ENCODE measurements at regions not wholly inside any gene's neighbourhood (a gene's known extent, or its start where the extent isn't known, plus 50 kb on each side); places are given as distances from the start of the nearest gene placed in this dataset.

DNA sequence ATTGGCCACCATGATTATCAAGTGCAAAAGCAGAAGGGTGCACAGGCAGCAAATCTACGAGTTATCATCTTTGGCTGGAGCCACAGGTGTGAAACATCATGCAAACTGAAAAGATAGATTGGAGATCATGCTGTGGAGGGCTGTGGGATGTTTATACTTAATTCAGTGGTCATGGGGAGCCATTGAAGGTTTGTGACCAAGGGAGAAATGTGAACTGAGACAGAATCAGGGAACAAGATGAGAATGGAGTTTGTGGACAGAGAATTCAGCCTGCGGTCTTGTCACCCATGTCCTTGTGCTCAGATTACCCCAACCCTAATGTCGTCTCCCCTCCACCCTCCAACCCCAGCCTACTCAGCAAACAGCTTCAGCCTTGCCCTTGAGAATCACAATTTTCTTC lies 62.9 kb upstream of the ACAN start:
- WGBS, 2 donors: 90 to 95% methylated on average over 3 of the region's 3 CpGs
- Histone ChIP-seq H3K4me3 (ENCODE audit: low read length in 2 of 2) (no peak overlapping the region), H3K27me3 (ENCODE audit: control insufficient read depth in 1 of 2, insufficient read depth in 2 of 2, low read length in 1 of 2) (no peaks in the 10 kb centered on the region), H3K36me3 (ENCODE audit: control insufficient read depth in 1 of 2, insufficient read depth in 2 of 2, low read length in 1 of 2) (no peaks in the 10 kb centered on the region), H3K9me3 (ENCODE audit: control insufficient read depth, low read length) (no peaks in the 10 kb centered on the region), H3K4me1 (ENCODE audit: control insufficient read depth in 1 of 2, insufficient read depth in 2 of 2, low read length in 2 of 2) (peaks cover 0 to 6% of the 10 kb centered on the region in 2 donors), H3K27ac (ENCODE audit: low read depth in 1 of 2, low read length in 2 of 2) (no peak overlapping the region)
- ATAC-seq (ENCODE audit: low FRiP score) (no peak), DNase-seq (no peak)
- intact Hi-C loops (cut with DNase I): no loop called here

- ATAC-seq (ENCODE audit: low FRiP score) (no peak), DNase-seq (no peak)
- H3K36me3 ChIP-seq (ENCODE audit: control insufficient read depth in 1 of 2, insufficient read depth in 2 of 2, low read length in 1 of 2): no peaks in the 10 kb centered on the region
- H3K27ac ChIP-seq (ENCODE audit: low read depth in 1 of 2, low read length in 2 of 2): no peak overlapping the region
- intact Hi-C loops (cut with DNase I): no loop called here
- H3K9me3 ChIP-seq (ENCODE audit: control insufficient read depth, low read length): no peaks in the 10 kb centered on the region
- H3K4me1 ChIP-seq (ENCODE audit: control insufficient read depth in 1 of 2, insufficient read depth in 2 of 2, low read length in 2 of 2): peaks cover 0 to 6% of the 10 kb centered on the region in 2 donors
- no peaks in the 10 kb centered on the region for H3K27me3 ChIP-seq (ENCODE audit: control insufficient read depth in 1 of 2, insufficient read depth in 2 of 2, low read length in 1 of 2)
- H3K4me3 ChIP-seq (ENCODE audit: low read length in 2 of 2): no peak overlapping the region
- WGBS, 2 donors: 90 to 96% methylated on average over 5 of the region's 5 CpGs
These were observed 62.2 kb upstream of the ACAN start for GRCh38 chr15:88741046-88741445.

DNA sequence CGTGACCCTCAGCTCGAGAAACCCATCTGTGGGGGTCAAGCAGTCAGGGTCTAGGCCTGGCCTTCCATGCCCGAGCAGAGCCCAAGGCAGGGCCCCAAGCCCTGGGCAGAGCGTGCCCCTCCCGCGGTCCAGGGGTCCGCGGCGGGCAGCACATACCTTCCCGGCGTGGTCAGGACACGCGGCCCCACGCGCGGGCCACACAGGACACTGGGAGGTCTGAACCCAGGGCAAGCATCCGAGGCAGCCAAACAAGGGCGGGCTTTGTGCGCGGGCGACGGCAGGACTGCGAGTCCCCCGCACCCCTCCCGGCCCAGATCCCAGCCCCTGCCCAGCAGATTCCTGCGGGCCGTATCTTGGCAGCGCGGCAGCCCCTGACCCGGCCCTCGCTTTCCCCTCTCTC lies 61.6 kb upstream of the ACAN start:
- peaks cover 0 to 6% of the 10 kb centered on the region in 2 donors for H3K4me1 ChIP-seq (ENCODE audit: control insufficient read depth in 1 of 2, insufficient read depth in 2 of 2, low read length in 2 of 2)
- intact Hi-C loops (cut with DNase I): no loop called here
- ATAC-seq (ENCODE audit: low FRiP score) (no peak), DNase-seq (no peak)
- no peaks in the 10 kb centered on the region for H3K9me3 ChIP-seq (ENCODE audit: control insufficient read depth, low read length)
- H3K36me3 ChIP-seq (ENCODE audit: control insufficient read depth in 1 of 2, insufficient read depth in 2 of 2, low read length in 1 of 2): no peaks in the 10 kb centered on the region
- no peak overlapping the region for H3K27ac ChIP-seq (ENCODE audit: low read depth in 1 of 2, low read length in 2 of 2)
- H3K4me3 ChIP-seq (ENCODE audit: low read length in 2 of 2): no peak overlapping the region
- no peaks in the 10 kb centered on the region for H3K27me3 ChIP-seq (ENCODE audit: control insufficient read depth in 1 of 2, insufficient read depth in 2 of 2, low read length in 1 of 2)
- WGBS, 2 donors: 71 to 85% methylated on average over 31 of the region's 31 CpGs

DNA sequence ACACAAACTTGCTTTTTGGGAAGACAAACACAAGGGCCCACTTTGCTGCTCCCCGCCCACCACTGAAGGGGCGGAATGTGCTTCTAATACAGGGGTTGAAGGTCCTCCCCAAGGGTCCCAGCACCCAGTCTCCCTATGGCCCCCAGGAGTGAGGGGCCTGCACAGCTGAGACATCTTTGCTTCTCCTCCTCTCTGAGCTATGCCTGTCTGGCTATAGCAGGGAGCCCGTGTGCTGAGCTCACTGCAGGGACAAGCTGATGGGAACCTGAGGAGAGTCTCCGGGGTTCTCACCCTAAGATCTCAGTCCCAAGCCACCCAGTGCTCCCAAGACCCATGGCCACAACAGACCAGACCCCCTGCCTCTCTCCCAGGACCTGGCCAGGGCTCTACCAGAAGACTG lies 61.1 kb upstream of the ACAN start:
- ATAC-seq (ENCODE audit: low FRiP score) (no peak), DNase-seq (no peak)
- Histone ChIP-seq H3K4me3 (ENCODE audit: low read length in 2 of 2) (no peak overlapping the region), H3K4me1 (ENCODE audit: control insufficient read depth in 1 of 2, insufficient read depth in 2 of 2, low read length in 2 of 2) (peaks cover 3 to 6% of the 10 kb centered on the region in 2 donors), H3K27me3 (ENCODE audit: control insufficient read depth in 1 of 2, insufficient read depth in 2 of 2, low read length in 1 of 2) (no peaks in the 10 kb centered on the region), H3K27ac (ENCODE audit: low read depth in 1 of 2, low read length in 2 of 2) (no peak overlapping the region), H3K36me3 (ENCODE audit: control insufficient read depth in 1 of 2, insufficient read depth in 2 of 2, low read length in 1 of 2) (no peaks in the 10 kb centered on the region), H3K9me3 (ENCODE audit: control insufficient read depth, low read length) (no peaks in the 10 kb centered on the region)
- 84 to 91% methylated on average over 4 of the region's 4 CpGs for WGBS, 2 donors
- intact Hi-C loops (cut with DNase I): no loop called here

- Histone ChIP-seq H3K9me3 (ENCODE audit: control insufficient read depth, low read length) (no peaks in the 10 kb centered on the region), H3K27ac (ENCODE audit: low read depth in 1 of 2, low read length in 2 of 2) (peak overlapping the region; percentile 2 to 20), H3K36me3 (ENCODE audit: control insufficient read depth in 1 of 2, insufficient read depth in 2 of 2, low read length in 1 of 2) (no peaks in the 10 kb centered on the region), H3K4me1 (ENCODE audit: control insufficient read depth in 1 of 2, insufficient read depth in 2 of 2, low read length in 2 of 2) (peaks cover 3 to 6% of the 10 kb centered on the region in 2 donors), H3K27me3 (ENCODE audit: control insufficient read depth in 1 of 2, insufficient read depth in 2 of 2, low read length in 1 of 2) (no peaks in the 10 kb centered on the region), H3K4me3 (ENCODE audit: low read length in 2 of 2) (no peak overlapping the region)
- WGBS, 2 donors: 34% methylated on average over 7 of the region's 7 CpGs
- ATAC-seq (ENCODE audit: low FRiP score) (no peak), DNase-seq (no peak)
- intact Hi-C loops (cut with DNase I): loop anchor here (5.0 kb wide), 2 partner anchors 58 to 87 kb away; partner anchors contain the start of gene ACAN (in 2 of the 2)
These were observed 58.7 kb upstream of the ACAN start for GRCh38 chr15:88744548-88745020.

GRCh38 chr15:88745065-88745464 lies 58.2 kb upstream of the ACAN start:
- no peak overlapping the region for H3K4me3 ChIP-seq (ENCODE audit: low read length in 2 of 2)

GRCh38 chr15:88745696-88746095 lies 57.5 kb upstream of the ACAN start:
- H3K36me3 ChIP-seq (ENCODE audit: control insufficient read depth in 1 of 2, insufficient read depth in 2 of 2, low read length in 1 of 2): no peaks in the 10 kb centered on the region
- peaks cover 3 to 6% of the 10 kb centered on the region in 2 donors for H3K4me1 ChIP-seq (ENCODE audit: control insufficient read depth in 1 of 2, insufficient read depth in 2 of 2, low read length in 2 of 2)
- no peaks in the 10 kb centered on the region for H3K9me3 ChIP-seq (ENCODE audit: control insufficient read depth, low read length)
- no peak overlapping the region for H3K27ac ChIP-seq (ENCODE audit: low read depth in 1 of 2, low read length in 2 of 2)
- ATAC-seq (ENCODE audit: low FRiP score) (no peak), DNase-seq (no peak)
- no peak overlapping the region for H3K4me3 ChIP-seq (ENCODE audit: low read length in 2 of 2)
- WGBS, 2 donors: 4 to 8% methylated on average over 2 of the region's 2 CpGs
- no peaks in the 10 kb centered on the region for H3K27me3 ChIP-seq (ENCODE audit: control insufficient read depth in 1 of 2, insufficient read depth in 2 of 2, low read length in 1 of 2)
- intact Hi-C loops (cut with DNase I): loop anchor here (5.0 kb wide), 2 partner anchors 57 to 88 kb away; partner anchors contain the start of gene ACAN (in 2 of the 2)

More at GRCh38 chr15:88745065-88745464, 58.2 kb upstream of the ACAN start:
- intact Hi-C loops (cut with DNase I): loop anchor here (5.0 kb wide), 2 partner anchors 57 to 88 kb away; partner anchors contain the start of gene ACAN (in 2 of the 2)
- peaks cover 3 to 6% of the 10 kb centered on the region in 2 donors for H3K4me1 ChIP-seq (ENCODE audit: control insufficient read depth in 1 of 2, insufficient read depth in 2 of 2, low read length in 2 of 2)
- DNase-seq (no peak), ATAC-seq (ENCODE audit: low FRiP score) (no peak)
- WGBS, 2 donors: 3 to 7% methylated on average over 2 of the region's 2 CpGs
- H3K27ac ChIP-seq (ENCODE audit: low read depth in 1 of 2, low read length in 2 of 2): peak overlapping the region in 1 of 2 donors; percentile 20
- H3K36me3 ChIP-seq (ENCODE audit: control insufficient read depth in 1 of 2, insufficient read depth in 2 of 2, low read length in 1 of 2): no peaks in the 10 kb centered on the region
- no peaks in the 10 kb centered on the region for H3K27me3 ChIP-seq (ENCODE audit: control insufficient read depth in 1 of 2, insufficient read depth in 2 of 2, low read length in 1 of 2)
- H3K9me3 ChIP-seq (ENCODE audit: control insufficient read depth, low read length): no peaks in the 10 kb centered on the region

- Histone ChIP-seq H3K4me1 (ENCODE audit: control insufficient read depth in 1 of 2, insufficient read depth in 2 of 2, low read length in 2 of 2) (peaks cover 3 to 6% of the 10 kb centered on the region in 2 donors), H3K4me3 (ENCODE audit: low read length in 2 of 2) (no peak overlapping the region), H3K27me3 (ENCODE audit: control insufficient read depth in 1 of 2, insufficient read depth in 2 of 2, low read length in 1 of 2) (no peaks in the 10 kb centered on the region), H3K27ac (ENCODE audit: low read depth in 1 of 2, low read length in 2 of 2) (peak overlapping the region in 1 of 2 donors; percentile 23), H3K36me3 (ENCODE audit: control insufficient read depth in 1 of 2, insufficient read depth in 2 of 2, low read length in 1 of 2) (no peaks in the 10 kb centered on the region), H3K9me3 (ENCODE audit: control insufficient read depth, low read length) (no peaks in the 10 kb centered on the region)
- WGBS, 2 donors: 90 to 92% methylated on average over 5 of the region's 5 CpGs
- intact Hi-C loops (cut with DNase I): loop anchor here (5.0 kb wide), 2 partner anchors 56 to 89 kb away; partner anchors contain the start of gene ACAN (in 2 of the 2)
- ATAC-seq (ENCODE audit: low FRiP score) (no peak), DNase-seq (no peak)
These were observed 56.8 kb upstream of the ACAN start for GRCh38 chr15:88746451-88746850.

- DNase-seq: no peak
- intact Hi-C loops (cut with DNase I): loop anchor here (5.0 kb wide), 2 partner anchors 55 to 90 kb away; partner anchors contain the start of gene ACAN (in 2 of the 2)
- peaks cover 3 to 6% of the 10 kb centered on the region in 2 donors for H3K4me1 ChIP-seq (ENCODE audit: control insufficient read depth in 1 of 2, insufficient read depth in 2 of 2, low read length in 2 of 2)
- H3K27me3 ChIP-seq (ENCODE audit: control insufficient read depth in 1 of 2, insufficient read depth in 2 of 2, low read length in 1 of 2): no peaks in the 10 kb centered on the region
- WGBS, 2 donors: 59 to 61% methylated on average over 1 of the region's 1 CpG
- H3K4me3 ChIP-seq (ENCODE audit: low read length in 2 of 2): no peak overlapping the region
- no peaks in the 10 kb centered on the region for H3K36me3 ChIP-seq (ENCODE audit: control insufficient read depth in 1 of 2, insufficient read depth in 2 of 2, low read length in 1 of 2)
- no peak for ATAC-seq (ENCODE audit: low FRiP score)
- H3K27ac ChIP-seq (ENCODE audit: low read depth in 1 of 2, low read length in 2 of 2): peak overlapping the region; percentile 62 to 64
- H3K9me3 ChIP-seq (ENCODE audit: control insufficient read depth, low read length): no peaks in the 10 kb centered on the region
These were observed 56.1 kb upstream of the ACAN start for GRCh38 chr15:88747111-88747510.

All from aorta (tissue), 5 donors.